COR-L47 (cell line): ENCODE measurements at regions not wholly inside any gene's neighbourhood (a gene's known extent, or its start where the extent isn't known, plus 50 kb on each side); places are given as distances from the start of the nearest gene placed in this dataset.

Experiments used
- DNase-seq: peaks from one replicate; lab custom pipeline; 2025; lab: John Stamatoyannopoulos, UW

GRCh38 chr11:45063669-45064068 lies 82.8 kb upstream of the PRDM11 start:
- DNase-seq: no peak

GRCh38 chr11:45067966-45068365 lies 78.5 kb upstream of the PRDM11 start:
- no peak for DNase-seq

- DNase-seq: no peak
Measured at GRCh38 chr11:45071232-45071631, 75.2 kb upstream of the PRDM11 start.

DNA sequence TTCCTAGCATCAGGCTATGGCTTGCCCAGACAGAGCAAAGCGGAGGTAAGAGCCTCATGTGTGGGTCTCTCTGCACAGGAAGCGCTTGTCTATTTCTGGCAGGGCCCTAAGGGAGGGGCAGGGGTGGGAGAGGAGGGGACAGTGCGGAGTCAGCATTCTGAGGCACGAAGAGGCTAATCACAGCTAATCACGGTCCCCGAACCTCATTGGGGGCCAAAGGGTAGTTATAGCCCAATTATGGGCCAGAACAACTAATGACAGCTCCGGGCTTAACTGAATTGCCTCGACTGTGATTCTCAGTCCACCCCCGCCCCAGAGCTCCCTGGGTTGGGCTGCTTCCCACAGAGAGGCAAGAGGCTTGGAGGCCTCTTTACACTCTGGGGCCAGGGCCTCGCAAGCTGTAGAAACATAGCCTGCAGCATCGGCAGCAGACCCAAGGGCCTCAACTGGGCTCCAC lies 72.7 kb upstream of the PRDM11 start:
- DNase-seq: no peak

DNA sequence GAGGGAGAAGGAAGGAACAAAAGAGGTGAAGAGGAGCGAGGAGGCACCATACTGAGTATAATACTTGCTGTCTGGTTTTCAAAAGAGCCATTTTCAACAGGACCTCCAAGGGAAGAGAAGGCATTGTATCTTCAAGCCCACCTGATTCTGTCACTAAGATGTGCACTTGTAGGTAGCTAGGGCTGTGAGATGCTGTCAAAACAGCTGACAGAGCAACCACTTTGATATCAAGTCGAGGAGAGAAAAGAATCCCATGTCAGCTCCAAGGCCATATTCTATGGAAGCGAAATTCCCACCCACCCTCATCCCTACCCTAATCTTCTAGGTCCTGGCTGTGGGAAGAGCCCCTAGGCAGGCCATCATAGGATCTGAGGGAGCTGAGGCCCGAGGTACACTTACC lies 70.9 kb upstream of the PRDM11 start:
- no peak for DNase-seq

- DNase-seq: no peak
Measured at GRCh38 chr11:45075952-45076351, 70.5 kb upstream of the PRDM11 start.

DNA sequence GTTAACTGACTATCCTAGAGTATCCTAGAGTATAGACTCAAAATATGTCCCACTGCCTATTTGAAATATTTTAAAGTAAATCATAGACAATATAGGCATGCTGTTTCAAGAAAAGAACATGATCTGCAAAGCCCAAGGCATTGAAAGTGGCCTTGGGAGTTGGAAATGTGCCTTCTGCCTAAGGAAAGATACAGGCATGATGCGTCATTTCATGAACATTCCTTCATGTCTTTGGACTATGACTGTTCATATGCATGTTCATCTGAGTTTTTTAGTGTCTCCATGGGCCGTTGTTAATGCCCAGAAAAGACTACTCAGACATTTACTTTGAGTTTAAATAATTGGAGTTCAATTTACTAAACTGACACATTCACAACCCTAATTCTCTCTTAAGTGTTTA lies 69.7 kb upstream of the PRDM11 start:
- DNase-seq: no peak

DNA sequence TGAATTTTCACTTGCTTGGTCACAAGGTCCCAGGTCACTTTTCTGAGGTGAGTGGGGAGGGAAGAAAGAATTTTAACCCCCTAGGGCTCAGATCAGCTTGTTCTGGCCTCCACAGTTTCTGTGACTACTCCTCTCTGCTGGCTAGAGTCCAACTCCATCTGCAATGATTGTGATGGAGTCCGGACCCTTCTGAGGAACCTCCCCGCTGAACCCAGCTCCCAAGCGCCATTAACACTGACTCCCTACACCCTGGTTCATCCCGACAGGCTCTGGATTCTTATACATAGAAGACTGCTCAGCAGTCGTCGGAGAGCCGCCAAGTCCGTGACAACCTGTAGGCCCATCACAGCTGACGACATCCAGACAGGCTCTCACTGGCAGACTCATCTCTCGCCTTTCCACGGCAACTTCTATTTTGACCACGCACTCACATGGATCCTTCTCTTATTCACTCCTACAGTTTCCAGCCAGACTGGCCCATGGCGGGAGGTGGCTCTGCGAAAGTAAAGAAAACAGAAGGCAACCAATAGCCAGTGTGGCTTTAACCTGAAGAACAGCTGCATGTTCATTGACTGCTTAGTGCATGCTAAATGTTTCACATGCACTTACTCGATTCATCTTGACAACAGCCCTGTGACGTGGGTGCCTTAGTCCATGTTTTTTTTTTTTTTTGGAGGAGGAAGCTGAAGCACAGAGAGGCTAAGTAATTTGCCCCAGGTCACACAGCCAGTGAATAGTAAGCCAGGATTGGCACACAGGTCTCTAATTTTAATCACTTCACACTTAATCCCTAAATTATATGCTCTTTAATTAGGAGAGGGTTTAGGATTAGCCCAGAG lies 68.0 kb upstream of the PRDM11 start:
- no peak for DNase-seq

DNA sequence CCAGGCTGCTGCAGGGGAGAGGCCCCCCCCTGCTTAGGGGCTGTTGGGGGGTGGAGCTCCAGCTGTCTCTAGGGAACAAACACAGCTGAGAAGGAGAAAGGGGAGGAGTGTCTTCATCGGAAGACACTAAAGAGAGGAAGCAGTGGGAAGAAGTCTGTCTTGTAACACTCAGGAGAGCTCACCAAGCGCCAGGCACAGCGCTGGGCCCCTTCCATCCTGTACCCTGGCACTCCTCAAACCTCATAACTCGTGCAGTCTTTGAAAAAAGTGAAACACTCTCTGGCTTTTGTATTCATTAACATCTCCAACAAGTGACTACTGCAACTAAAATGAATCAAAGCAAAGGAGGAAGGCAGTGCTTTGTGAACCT lies 67.4 kb upstream of the PRDM11 start:
- DNase-seq: no peak

- DNase-seq: no peak
Measured at GRCh38 chr11:45079567-45079942, 66.9 kb upstream of the PRDM11 start.

GRCh38 chr11:45079943-45080719 lies 66.3 kb upstream of the PRDM11 start:
- no peak for DNase-seq

DNA sequence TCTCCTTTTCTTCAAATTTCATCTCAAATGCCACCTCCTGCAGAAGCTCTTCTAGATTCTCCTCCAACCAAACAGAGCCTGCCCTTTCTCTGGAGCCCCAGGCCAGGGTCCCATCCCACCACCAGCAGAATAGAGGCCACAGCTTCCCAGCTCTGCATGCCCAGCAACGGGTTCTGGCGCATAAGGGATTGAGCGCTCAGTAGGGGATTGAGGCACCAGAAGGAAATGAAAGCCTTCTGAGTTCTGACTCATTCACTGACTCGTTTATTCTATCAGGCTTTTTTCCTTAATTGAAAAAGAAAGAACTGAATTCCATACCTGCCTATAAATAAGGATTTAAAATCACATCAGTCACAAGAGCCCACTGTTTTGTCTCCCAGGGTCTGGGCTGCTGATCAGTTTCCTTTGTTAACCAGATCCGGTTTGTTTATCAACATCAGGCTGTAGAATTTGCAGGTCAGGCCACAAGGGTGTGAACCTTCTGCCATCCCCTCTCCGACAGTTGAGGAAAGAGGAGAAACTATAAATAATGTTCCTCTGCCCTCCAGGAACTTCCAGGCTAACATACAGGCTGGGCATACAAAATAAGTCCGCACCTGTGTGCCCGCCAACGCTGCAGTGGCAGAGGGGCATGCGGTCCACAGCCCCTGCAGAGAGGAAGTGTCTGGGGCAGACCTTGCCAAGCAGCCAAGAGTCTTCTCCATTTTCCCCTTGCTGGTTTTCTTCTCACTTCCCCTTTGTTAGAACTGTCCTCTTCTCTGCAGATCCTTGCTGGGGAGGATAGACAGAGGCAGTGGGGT lies 63.5 kb upstream of the PRDM11 start:
- no peak for DNase-seq

- DNase-seq: no peak
Measured at GRCh38 chr11:45083544-45084087, 62.8 kb upstream of the PRDM11 start.

DNA sequence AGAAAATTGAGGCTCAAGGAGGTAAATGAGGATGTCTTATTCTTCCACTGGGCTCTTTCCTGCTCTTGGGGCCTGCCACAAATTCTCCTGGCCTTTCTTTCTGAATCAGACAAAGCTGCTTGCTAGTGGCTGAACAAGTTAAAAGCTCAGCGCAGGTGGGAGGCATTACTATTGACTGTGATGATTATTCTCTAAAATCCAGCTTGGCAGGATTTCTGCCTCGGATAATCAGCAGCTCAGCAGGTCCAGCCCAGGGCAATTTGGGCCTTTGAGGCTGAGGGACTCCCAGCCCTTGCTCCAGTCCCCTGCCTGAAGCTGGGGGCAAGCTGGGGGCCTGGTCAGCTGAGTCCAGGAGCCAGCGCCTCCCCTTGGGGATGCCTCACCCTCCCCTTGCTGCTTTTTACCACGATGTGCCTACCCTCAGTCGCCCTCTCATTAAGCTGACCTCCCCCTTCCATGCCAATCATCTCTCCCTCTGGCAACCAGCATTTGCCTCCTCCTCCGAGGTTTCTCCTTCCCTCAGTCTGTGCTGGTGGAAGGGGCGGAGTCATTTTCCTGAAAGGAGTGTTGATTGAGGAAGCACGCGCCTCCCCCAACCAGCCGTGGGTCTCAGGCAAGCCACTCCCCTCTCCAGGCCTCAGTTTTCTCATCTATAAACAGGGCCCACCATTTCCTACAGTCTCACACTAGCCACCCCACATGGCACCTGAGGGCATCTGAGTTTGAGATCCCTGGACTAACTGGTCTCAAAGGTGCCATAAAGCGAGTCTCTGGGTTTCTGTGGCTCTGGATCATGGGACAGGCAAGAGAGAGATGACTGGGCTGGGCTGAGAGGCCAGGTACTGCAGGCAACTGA lies 60.6 kb upstream of the PRDM11 start:
- DNase-seq: no peak

DNA sequence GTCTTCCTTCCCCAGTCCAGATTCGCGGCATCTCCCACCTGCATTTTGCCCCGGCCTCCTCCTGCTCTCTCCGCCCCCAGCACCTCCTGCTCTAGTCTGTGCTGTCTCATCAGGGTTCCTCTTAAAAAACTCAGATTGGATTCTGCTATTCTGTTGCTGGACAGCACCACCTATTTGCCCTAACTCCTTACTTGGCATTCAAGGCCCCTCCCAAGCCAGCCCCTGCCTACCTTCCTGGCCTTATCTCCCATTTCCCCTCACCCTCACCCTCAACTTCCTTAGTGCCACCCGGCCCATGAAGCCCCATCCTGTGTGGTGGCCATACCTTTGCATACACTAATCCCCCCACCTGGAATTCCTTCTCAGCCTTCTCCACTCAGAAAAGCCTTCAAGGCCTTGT lies 59.9 kb upstream of the PRDM11 start:
- no peak for DNase-seq

- DNase-seq: no peak
Measured at GRCh38 chr11:45087086-45087899, 59.1 kb upstream of the PRDM11 start.

DNA sequence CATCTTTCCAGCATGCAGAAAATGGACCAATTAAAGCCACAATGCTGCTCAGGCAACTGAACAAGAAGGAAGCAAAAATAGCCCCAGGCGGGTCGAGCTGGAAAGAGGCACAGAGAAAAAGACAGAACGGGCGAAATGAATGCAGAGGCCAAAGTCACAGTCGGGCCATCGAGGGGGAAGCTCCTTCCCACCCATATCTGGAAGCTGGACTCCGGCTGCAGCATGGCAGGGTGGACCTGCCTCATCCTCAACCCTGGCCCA lies 58.6 kb upstream of the PRDM11 start:
- no peak for DNase-seq

- no peak for DNase-seq
Measured at GRCh38 chr11:45089251-45089650, 57.2 kb upstream of the PRDM11 start.

GRCh38 chr11:45089676-45090499 lies 56.6 kb upstream of the PRDM11 start:
- no peak for DNase-seq

DNA sequence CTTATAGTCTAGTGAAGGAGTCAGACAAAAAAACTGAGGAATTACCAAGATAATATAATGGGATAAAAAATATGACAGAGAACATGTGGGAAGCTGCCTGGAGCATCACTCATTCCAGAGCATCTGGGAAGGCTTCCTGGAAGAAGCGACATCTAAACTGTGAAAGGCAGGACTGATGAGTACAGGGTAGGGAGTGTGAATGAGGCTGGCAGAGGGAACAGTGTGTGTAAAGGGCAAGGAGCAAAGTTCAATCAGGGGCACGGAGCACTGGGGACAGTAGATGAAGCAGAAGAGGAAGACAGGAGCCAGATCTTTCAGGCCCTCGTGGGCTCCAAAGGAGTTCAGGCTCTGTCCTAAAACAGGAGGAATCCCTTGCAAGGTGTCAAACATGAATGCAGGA lies 55.8 kb upstream of the PRDM11 start:
- DNase-seq: no peak
